Gastroesophageal sphincter (tissue), 4 donors: ENCODE measurements at regions not wholly inside any gene's neighbourhood (a gene's known extent, or its start where the extent isn't known, plus 50 kb on each side); places are given as distances from the start of the nearest gene placed in this dataset.

Experiments used
- ATAC-seq: fragments of 150-250 bp; one replicate; pipeline ENCODE4 v1.9.1; 2016; ENCODE audit warnings: mild to moderate bottlenecking, moderate library complexity
- H3K27ac ChIP-seq, 4 donors: fragments of 200-600 bp; sonication (generic) in 3 of 4; 1 replicate in 3 of 4; 2 replicates in 1 of 4; pipeline ENCODE4 v1.5.1; 2016 to 2019
- H3K27me3 ChIP-seq: fragments of 200-600 bp; sonication (generic); one replicate; pipeline ENCODE4 v1.5.1; 2019
- H3K36me3 ChIP-seq, 2 donors: fragments of 200-600 bp; sonication (generic); one replicate each; pipeline ENCODE4 v1.5.1; 2019; ENCODE audit warnings: control low read depth in 1 of 2
- H3K4me1 ChIP-seq, 3 donors: fragments of 200-600 bp; sonication (generic); 1 replicate in 2 of 3; 2 replicates in 1 of 3; pipeline ENCODE4 v1.5.1; 2016 to 2019; ENCODE audit warnings: control low read depth in 2 of 3
- H3K4me3 ChIP-seq, 2 donors: fragments of 200-600 bp; sonication (generic); one replicate each; pipeline ENCODE4 v1.5.1; 2019; ENCODE audit warnings: mild to moderate bottlenecking in 1 of 2, moderate library complexity in 1 of 2
- H3K9me3 ChIP-seq, 3 donors: fragments of 200-600 bp; sonication (generic); one replicate each; pipeline ENCODE4 v1.5.1; 2017 to 2019; ENCODE audit warnings: control low read depth in 2 of 3
- CTCF ChIP-seq, 4 experiments: fragments of 200-600 bp in 2 of 4; fragments of 450-650 bp in 2 of 4; sonication (generic) in 1 of 4; IDR thresholded peaks; one replicate each; pipeline ENCODE4 v1.5.1; 2017 to 2019; ENCODE audit warnings: antibody characterized with exemption in 4 of 4, mild to moderate bottlenecking in 2 of 4, moderate library complexity in 2 of 4
- EP300 ChIP-seq: sonication (generic); formaldehyde crosslinking; IDR thresholded peaks from one replicate; pipeline ENCODE4 v1.6.1; 2017; ENCODE audit warnings: antibody characterized with exemption, mild to moderate bottlenecking
- POLR2A ChIP-seq, 2 donors: fragments of 450-650 bp; IDR thresholded peaks; one replicate each; pipeline ENCODE4 v1.6.1; 2017; ENCODE audit warnings: antibody characterized with exemption in 2 of 2, mild to moderate bottlenecking in 2 of 2, moderate library complexity in 1 of 2
- POLR2AphosphoS5 ChIP-seq: sonication (generic); formaldehyde crosslinking; IDR thresholded peaks from one replicate; pipeline ENCODE4 v1.6.1; 2017; ENCODE audit warnings: antibody characterized with exemption
- WGBS, 2 donors: methylation state at CpG; one replicate each; pipeline ENCODE4 v1.1.5; 2018; ENCODE audit warnings: low coverage in 1 of 2; 5-methylcytosine and 5-hydroxymethylcytosine counted together

- Histone ChIP-seq H3K36me3 (no peaks in the 10 kb centered on the region), H3K27ac (no peak overlapping the region), H3K4me1 (peaks cover 0 to 9% (median 0%) of the 10 kb centered on the region in 3 donors), H3K9me3 (no peaks in the 10 kb centered on the region), H3K27me3 (no peaks in the 10 kb centered on the region), H3K4me3 (no peak overlapping the region)
- no peak for TF ChIP-seq CTCF (IDR thresholded peaks at IDR 0.05)
- no peak for TF ChIP-seq POLR2A (IDR thresholded peaks at IDR 0.05)
- TF ChIP-seq POLR2AphosphoS5, result no peak
- no peak for TF ChIP-seq EP300
- ATAC-seq, result no peak
- 60 to 70% methylated on average over 4 of the region's 4 CpGs for WGBS, 2 donors
Observed at GRCh38 chr9:78871452-78872331, 574.8 kb downstream of the PSAT1 start.

- ATAC-seq, result no peak
- H3K9me3 ChIP-seq, result no peaks in the 10 kb centered on the region
- no peaks in the 10 kb centered on the region for H3K36me3 ChIP-seq
- no peak overlapping the region for H3K27ac ChIP-seq
- peaks cover 0 to 9% (median 0%) of the 10 kb centered on the region in 3 donors for H3K4me1 ChIP-seq
- no peak for TF ChIP-seq EP300
- TF ChIP-seq POLR2A (IDR thresholded peaks at IDR 0.05), result no peak
- no peak for TF ChIP-seq CTCF (IDR thresholded peaks at IDR 0.05)
- no peak for TF ChIP-seq POLR2AphosphoS5
- WGBS, 2 donors, result 80 to 90% methylated on average over 2 of the region's 2 CpGs
- H3K4me3 ChIP-seq, result no peak overlapping the region
- no peaks in the 10 kb centered on the region for H3K27me3 ChIP-seq
Observed at GRCh38 chr9:78874061-78874460, 577.1 kb downstream of the PSAT1 start.

- TF ChIP-seq POLR2AphosphoS5 (no peak), CTCF (IDR thresholded peaks at IDR 0.05) (no peak), EP300 (no peak), POLR2A (IDR thresholded peaks at IDR 0.05) (no peak)
- ATAC-seq, result no peak
- Histone ChIP-seq H3K27me3 (no peaks in the 10 kb centered on the region), H3K27ac (no peak overlapping the region), H3K4me1 (no peaks in the 10 kb centered on the region), H3K4me3 (no peak overlapping the region), H3K9me3 (no peaks in the 10 kb centered on the region), H3K36me3 (no peaks in the 10 kb centered on the region)
- 58 to 70% methylated on average over 3 of the region's 3 CpGs for WGBS, 2 donors
Observed at GRCh38 chr9:78879324-78880100, 582.6 kb downstream of the PSAT1 start.

GRCh38 chr9:78881295-78881694 is 584.4 kb downstream of the PSAT1 start:
- H3K27me3 ChIP-seq, result no peaks in the 10 kb centered on the region
- TF ChIP-seq POLR2A (IDR thresholded peaks at IDR 0.05), result no peak
- TF ChIP-seq CTCF (IDR thresholded peaks at IDR 0.05), result no peak
- no peak for TF ChIP-seq POLR2AphosphoS5
- no peak for TF ChIP-seq EP300
- ATAC-seq, result no peak
- no peak overlapping the region for H3K27ac ChIP-seq
- WGBS, 2 donors, result 44 to 60% methylated on average over 1 of the region's 1 CpG
- H3K4me3 ChIP-seq, result no peak overlapping the region
- H3K4me1 ChIP-seq, result no peaks in the 10 kb centered on the region
- no peaks in the 10 kb centered on the region for H3K36me3 ChIP-seq
- H3K9me3 ChIP-seq, result no peaks in the 10 kb centered on the region
